Breast epithelium (tissue), 3 donors: ENCODE measurements at regions not wholly inside any gene's neighbourhood (a gene's known extent, or its start where the extent isn't known, plus 50 kb on each side); places are given as distances from the start of the nearest gene placed in this dataset.

ENCODE experiments used
- CTCF ChIP-seq, 3 donors: fragments of 450-650 bp; IDR thresholded peaks; one replicate each; pipeline ENCODE4 v1.5.1; 2016 to 2017; ENCODE audit warnings: antibody characterized with exemption in 3 of 3, mild to moderate bottlenecking in 3 of 3, moderate library complexity in 3 of 3
- POLR2AphosphoS5 ChIP-seq, 3 donors: sonication (generic); formaldehyde crosslinking; IDR thresholded peaks; one replicate each; pipeline ENCODE4 v1.6.1; 2017; ENCODE audit warnings: antibody characterized with exemption in 3 of 3

GRCh38 chr4:174069848-174070330, 213.6 kb downstream of the FBXO8 start:
- TF ChIP-seq POLR2AphosphoS5 (IDR thresholded peaks at IDR 0.05) (no peak), CTCF (IDR thresholded peaks at IDR 0.05) (no peak)
